ENCODE measurements at regions not wholly inside any gene's neighbourhood (a gene's known extent, or its start where the extent isn't known, plus 50 kb on each side); places are given as distances from the start of the nearest gene placed in this dataset.

DNA sequence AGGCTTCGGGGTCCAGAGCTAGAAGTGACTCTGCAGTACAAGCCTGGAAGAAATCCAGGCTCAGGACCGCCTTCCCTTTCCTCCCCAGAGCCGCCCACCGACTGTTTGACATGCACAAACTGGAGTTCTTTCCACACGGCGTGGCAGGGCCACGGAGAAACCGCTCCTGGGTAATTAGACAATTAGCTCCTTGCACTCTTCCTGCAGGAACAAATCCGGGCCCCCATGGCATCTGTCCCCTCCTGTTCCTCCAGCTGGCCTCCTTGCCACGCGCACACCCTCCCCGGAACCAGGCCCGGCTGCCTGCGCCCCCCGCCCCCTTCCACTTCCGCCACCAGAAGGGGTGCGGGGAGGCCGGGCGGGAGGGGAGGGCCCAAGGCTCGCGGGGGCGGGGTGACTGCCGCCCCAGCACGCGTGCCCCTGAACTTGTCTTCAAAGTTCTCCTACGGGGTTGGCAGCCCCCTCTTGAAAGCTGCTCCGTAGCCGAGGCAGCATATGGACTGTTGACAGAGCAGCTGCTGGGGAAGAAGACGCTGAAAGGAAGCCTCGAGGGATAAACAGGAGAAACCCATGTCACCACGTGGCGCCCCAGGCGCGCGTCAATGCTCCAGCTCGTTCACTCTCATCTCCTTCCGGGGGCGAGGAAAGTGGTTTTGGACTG lies 74.3 kb downstream of the SEC61B start:
- intact Hi-C loops (cut with DNase I; ENCODE audit: low total_unique reads), result no loop called here
- H3K4me3 ChIP-seq (ENCODE audit: low read depth, poor library complexity, severe bottlenecking), result no peak overlapping the region
- no peak for DNase-seq (ENCODE audit: low spot score in 2 of 2)
- WGBS, 2 donors, result 50 to 66% methylated on average over 37 to 38 of the region's 38 CpGs
- TF ChIP-seq CTCF (IDR thresholded peaks at IDR 0.05), result no peak
- TF ChIP-seq POLR2A (IDR thresholded peaks at IDR 0.05), result no peak

GRCh38 chr9:99298614-99299013 lies 76.5 kb downstream of the SEC61B start:
- no peak overlapping the region for H3K4me3 ChIP-seq (ENCODE audit: low read depth, poor library complexity, severe bottlenecking)
- DNase-seq (ENCODE audit: low spot score in 2 of 2), result no peak
- no peak for TF ChIP-seq POLR2A (IDR thresholded peaks at IDR 0.05)
- no peak for TF ChIP-seq CTCF (IDR thresholded peaks at IDR 0.05)
- 77 to 85% methylated on average over 7 of the region's 7 CpGs for WGBS, 2 donors
- intact Hi-C loops (cut with DNase I; ENCODE audit: low total_unique reads), result no loop called here

GRCh38 chr9:99299211-99300102 lies 77.4 kb downstream of the SEC61B start:
- TF ChIP-seq POLR2A (IDR thresholded peaks at IDR 0.05) (no peak), CTCF (IDR thresholded peaks at IDR 0.05) (no peak)
- WGBS, 2 donors, result 67 to 68% methylated on average over 4 of the region's 4 CpGs
- intact Hi-C loops (cut with DNase I; ENCODE audit: low total_unique reads), result loop anchor here (5.0 kb wide), 1 partner anchor 212 kb away; no protein-coding TSS in a partner anchor
- H3K4me3 ChIP-seq (ENCODE audit: low read depth, poor library complexity, severe bottlenecking), result no peak overlapping the region
- no peak for DNase-seq (ENCODE audit: low spot score in 2 of 2)

DNA sequence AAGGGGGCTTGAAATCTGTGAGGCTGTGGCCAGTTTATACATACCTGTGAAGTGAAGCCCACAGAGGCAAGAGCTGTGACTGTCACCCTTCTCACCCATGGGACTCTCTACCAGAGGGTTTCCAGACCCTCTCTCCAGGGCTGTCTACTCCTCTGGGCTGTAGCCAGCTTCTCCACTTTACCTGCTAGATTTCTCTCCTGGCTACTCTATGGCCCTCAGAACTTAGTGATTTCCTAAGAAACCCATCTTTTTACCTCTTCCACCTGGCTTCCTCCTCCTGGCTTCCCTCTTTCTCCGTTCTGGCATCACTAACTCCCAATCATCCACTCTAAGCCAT lies 78.0 kb downstream of the SEC61B start:
- 0% methylated on average over 1 of the region's 1 CpG for WGBS, 2 donors
- TF ChIP-seq POLR2A (IDR thresholded peaks at IDR 0.05) (no peak), CTCF (IDR thresholded peaks at IDR 0.05) (no peak)
- no peak for DNase-seq (ENCODE audit: low spot score in 2 of 2)
- no peak overlapping the region for H3K4me3 ChIP-seq (ENCODE audit: low read depth, poor library complexity, severe bottlenecking)
- intact Hi-C loops (cut with DNase I; ENCODE audit: low total_unique reads), result loop anchor here (5.0 kb wide), 1 partner anchor 213 kb away; no protein-coding TSS in a partner anchor

- TF ChIP-seq POLR2A (IDR thresholded peaks at IDR 0.05) (no peak), CTCF (IDR thresholded peaks at IDR 0.05) (no peak)
- no peak overlapping the region for H3K4me3 ChIP-seq (ENCODE audit: low read depth, poor library complexity, severe bottlenecking)
- 83 to 90% methylated on average over 3 of the region's 3 CpGs for WGBS, 2 donors
- intact Hi-C loops (cut with DNase I; ENCODE audit: low total_unique reads), result loop anchor here (5.0 kb wide), 1 partner anchor 213 kb away; no protein-coding TSS in a partner anchor
- no peak for DNase-seq (ENCODE audit: low spot score in 2 of 2)
Observed at GRCh38 chr9:99300603-99301002, 78.5 kb downstream of the SEC61B start.
